Tibial nerve (tissue), 3 donors: ENCODE measurements at regions not wholly inside any gene's neighbourhood (a gene's known extent, or its start where the extent isn't known, plus 50 kb on each side); places are given as distances from the start of the nearest gene placed in this dataset.

Source experiments
- POLR2A ChIP-seq, 2 donors: fragments of 450-650 bp; IDR thresholded peaks; one replicate each; pipeline ENCODE4 v1.6.1; 2017; ENCODE audit warnings: antibody characterized with exemption in 2 of 2, mild to moderate bottlenecking in 2 of 2, moderate library complexity in 2 of 2
- TF ChIP-seq, protein P1 (sequence below), 5 experiments: fragments of 200-600 bp in 3 of 5; fragments of 450-650 bp in 2 of 5; sonication (generic) in 3 of 5; IDR thresholded peaks; one replicate each; pipeline ENCODE4 v1.5.1; 2016 to 2019; ENCODE audit warnings: antibody characterized with exemption in 5 of 5, mild to moderate bottlenecking in 3 of 5, moderate library complexity in 2 of 5

DNA sequence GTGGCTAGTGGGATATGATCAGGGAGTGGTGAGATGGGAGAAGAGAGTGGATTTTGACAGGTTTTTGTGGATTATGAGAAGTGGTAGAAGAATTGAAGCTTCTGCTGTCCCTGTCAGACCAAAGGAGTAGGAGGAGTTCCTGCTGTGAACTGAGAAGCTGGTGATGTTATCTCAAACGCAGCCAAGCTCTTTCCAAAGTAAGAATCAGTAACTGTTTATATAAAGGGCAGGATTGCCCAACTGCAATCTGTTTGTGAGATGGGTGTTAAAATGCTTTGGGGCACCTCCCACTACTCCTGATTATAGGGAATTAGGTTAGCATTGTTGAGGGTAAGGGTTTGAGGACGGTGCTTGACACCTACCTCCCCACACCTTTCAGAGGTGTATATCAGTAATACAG lies 60.5 kb upstream of the USP25 start:
- no peak for TF ChIP-seq POLR2A (IDR thresholded peaks at IDR 0.05)
- TF ChIP-seq, protein P1, sequence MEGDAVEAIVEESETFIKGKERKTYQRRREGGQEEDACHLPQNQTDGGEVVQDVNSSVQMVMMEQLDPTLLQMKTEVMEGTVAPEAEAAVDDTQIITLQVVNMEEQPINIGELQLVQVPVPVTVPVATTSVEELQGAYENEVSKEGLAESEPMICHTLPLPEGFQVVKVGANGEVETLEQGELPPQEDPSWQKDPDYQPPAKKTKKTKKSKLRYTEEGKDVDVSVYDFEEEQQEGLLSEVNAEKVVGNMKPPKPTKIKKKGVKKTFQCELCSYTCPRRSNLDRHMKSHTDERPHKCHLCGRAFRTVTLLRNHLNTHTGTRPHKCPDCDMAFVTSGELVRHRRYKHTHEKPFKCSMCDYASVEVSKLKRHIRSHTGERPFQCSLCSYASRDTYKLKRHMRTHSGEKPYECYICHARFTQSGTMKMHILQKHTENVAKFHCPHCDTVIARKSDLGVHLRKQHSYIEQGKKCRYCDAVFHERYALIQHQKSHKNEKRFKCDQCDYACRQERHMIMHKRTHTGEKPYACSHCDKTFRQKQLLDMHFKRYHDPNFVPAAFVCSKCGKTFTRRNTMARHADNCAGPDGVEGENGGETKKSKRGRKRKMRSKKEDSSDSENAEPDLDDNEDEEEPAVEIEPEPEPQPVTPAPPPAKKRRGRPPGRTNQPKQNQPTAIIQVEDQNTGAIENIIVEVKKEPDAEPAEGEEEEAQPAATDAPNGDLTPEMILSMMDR (IDR thresholded peaks at IDR 0.05), result no peak
